HPDE6-E6E7 (cell line): ENCODE measurements at regions not wholly inside any gene's neighbourhood (a gene's known extent, or its start where the extent isn't known, plus 50 kb on each side); places are given as distances from the start of the nearest gene placed in this dataset.

Experiments used
- DNase-seq: peaks from one replicate; pipeline ENCODE4 v3.0.0; 2011; ENCODE audit warnings: missing footprints; ENCODE audit errors: extremely low spot score

DNA sequence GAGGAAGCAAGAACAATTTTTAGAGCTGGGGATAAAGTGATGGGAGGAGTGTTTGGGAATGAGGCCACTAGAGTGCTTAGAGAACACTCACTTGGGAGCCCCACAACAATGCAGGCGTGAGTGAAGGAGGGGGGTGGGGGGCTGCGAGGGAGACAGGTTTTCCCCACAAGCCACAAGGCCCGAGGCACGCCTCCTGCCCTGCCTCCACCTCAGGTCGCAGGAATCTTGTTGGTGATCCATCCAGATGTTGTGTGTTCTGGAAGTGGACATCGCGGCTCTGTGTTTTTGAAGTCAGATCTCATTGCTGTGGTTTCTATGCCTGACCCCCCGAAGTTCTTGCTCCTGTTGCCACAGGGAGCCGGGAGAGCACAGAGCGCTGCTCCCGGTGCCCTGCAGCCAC, 178.0 kb upstream of the BMPER start:
- no peak for DNase-seq

DNA sequence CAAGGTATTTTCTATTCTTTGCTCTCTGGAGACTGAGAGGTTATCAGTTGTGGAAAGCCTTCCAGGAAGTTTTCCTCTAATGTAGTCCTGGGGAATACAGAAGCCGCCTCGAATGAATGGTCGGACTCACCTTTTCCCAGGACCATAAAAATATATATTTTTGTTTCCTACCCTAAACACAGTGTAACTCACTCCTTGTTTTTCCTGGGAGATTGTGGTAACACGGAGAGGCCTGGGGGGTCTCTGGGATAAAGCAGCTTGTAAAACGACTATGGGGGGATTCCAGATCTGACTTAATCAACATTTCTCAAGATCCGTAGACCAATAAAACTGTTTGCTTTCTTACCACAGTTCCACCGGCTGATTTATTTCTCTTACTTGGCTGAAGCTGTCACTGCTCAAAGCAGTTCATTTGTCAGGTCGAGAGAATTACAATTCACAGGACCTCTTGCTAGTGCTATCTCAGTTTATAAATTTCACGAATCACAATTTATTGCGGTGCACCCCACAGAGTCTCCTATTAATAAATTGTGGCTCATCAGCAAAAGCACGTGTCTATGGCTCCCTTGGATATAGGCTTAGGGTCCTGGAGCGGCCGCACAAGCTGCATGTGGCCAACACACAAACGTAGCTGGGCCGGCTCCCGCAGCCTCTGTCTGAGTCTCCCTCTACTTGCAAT, 176.3 kb upstream of the BMPER start:
- no peak for DNase-seq

DNA sequence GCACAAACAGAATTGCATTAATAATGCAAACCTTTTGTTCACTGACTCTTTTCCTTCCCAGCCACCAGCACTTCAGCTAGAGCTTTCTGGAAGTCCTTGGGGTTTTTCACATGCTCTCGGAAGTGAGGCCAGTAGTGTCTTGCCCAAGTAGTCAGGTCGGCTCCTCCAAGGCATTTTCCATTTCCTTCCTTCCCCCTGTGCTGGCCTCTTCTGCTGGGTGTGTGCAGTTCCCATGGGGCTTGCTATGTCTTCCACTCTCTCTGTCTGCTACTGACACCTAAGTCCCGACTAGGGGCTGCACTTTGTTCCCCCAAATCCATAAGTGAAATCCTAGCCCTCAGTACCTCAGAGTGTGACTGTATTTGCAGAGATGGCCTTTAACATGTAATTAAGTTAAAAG, 175.6 kb upstream of the BMPER start:
- DNase-seq, result no peak

DNA sequence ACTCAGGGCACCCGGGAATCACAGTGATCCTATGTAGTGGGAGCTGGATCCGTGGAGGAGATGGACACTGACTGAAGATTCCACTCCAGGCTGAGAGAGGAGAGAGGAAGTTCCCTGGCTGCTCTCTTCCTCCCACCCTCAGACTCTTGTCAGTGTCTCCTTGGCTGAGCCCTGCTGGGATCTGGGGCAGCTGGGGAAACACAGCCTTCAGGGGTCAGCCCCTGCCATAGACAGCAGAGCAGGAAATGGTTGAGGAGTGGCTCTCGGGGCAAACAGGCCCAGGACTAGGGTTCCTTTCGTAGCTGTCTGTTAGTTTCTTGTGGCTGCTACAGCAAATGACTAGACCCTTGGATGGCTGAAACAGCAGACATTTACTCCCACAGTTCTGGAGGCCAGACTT, 174.4 kb upstream of the BMPER start:
- DNase-seq, result no peak

DNA sequence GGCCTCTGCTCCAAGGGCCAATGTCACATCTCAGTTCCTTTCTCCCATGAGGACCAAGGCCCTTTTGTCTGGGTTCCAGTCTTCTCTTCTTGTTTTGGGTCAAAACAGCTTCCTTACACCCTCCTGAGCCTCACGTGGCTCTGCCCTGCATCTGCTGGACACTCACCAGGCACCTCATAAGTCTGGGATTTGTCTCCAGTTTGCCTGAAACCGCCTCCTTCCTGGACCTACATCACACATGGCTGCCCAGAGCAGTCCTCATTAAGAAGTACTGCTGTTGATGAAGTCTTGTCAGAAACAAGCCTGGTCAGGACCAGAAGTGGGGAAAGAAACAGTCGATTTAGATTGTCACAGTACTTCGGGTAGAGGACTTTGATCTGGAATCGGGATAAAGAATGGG, 173.4 kb upstream of the BMPER start:
- no peak for DNase-seq

DNA sequence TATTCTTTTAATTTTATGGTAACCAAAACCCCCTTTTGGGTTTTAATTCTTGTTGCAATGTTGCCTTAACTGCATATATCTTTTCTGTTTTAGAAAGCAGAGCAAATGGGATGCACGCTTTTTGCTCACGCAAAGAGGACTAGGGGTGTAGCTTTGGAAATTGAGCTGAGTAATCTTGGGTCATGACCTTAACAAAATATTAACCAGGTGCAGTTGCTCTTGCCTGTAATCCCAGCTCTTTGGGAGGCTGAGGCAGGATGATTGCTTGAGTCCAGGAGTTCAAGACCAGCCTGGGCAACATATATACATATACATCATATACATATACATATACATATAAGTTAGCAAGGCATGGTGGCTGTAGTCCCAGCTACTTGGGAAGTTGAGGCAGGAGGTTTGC, 172.9 kb upstream of the BMPER start:
- DNase-seq, result no peak

DNA sequence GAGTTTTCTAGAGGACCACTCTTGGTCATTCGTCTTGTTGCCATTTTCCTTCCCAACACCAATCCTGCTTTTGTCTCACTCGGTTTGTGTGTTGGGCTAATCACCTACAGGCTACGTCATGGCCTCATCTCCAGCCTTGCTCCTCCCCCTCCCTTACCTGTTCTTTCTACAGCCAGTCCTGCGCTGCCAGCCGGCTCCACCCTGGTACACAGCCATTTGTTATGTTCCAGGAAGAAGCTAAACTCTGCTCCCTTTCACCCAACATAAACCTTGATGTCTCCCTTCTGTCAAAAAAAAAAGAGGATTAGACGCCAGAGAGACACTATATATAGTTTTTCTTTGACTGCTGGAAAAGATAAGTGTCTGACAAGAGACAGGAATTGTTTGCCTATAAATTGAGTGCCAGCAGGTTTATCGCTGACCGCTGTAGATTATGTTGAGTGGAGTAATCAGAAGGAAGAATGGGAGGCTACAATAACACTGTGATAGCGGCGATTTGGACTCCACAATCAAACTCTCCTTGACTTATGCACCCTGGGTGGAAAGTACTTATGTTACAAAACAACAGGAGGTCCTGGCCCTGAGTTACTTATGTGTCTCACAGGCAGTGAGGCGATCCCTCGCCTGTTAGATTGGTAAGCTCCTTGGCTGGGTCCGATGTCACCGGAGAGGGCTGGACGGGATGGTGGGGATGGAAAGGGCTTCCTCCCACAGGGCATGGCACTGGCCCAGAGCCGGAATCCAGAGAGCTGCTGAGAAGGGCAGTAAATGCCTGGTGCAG, 171.3 kb upstream of the BMPER start:
- no peak for DNase-seq

DNA sequence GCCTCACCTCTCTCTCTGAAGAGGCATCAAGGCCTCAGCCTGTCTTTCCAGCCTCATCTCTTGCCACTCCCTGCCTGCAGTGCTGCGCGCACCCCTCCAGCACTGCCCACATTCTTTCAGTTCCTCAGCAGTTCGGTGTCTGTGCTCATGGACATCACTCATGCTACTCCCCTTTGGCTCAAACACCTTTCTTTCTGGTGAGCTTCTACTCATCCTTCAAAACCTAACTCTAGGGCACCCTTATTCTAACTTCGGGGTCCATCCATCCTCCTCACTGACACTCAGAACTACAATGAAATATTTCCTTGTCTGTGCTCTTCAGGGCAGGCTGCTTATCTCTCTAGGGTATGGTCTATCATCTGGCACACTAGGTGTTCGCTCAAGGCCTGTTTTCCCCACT, 169.9 kb upstream of the BMPER start:
- no peak for DNase-seq

DNA sequence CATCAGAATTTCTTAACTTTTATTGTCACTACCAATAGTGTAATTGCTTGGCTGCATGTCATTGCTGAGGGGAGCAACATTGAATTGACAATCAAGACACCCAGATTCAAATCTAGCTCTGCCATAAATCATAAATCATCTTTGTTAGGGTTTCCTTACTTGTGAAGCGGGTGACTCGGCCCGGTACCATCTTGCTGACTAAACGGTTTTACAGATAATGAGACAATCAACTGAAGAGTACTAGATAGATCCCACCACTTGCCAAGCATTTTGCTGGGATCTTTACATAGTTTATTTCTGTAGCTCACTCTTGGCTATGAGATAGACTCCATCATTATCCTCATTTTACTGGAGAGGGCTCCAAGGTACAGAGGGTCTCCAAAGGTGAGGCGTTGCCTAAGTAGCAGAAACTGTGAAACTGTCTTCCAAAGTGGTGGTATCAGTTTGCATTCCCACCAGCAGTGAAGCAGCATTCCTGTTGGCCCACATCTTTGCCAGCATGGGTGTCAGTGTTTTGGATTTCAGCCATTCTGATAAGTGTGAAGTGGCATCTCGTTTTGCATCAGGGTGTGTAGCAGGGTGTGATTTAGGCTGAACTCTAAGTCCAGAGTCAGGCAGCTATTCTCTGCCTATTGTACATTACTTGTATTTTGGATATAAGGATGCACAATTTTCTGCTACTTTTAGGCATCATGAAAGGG, 168.7 kb upstream of the BMPER start:
- no peak for DNase-seq

DNA sequence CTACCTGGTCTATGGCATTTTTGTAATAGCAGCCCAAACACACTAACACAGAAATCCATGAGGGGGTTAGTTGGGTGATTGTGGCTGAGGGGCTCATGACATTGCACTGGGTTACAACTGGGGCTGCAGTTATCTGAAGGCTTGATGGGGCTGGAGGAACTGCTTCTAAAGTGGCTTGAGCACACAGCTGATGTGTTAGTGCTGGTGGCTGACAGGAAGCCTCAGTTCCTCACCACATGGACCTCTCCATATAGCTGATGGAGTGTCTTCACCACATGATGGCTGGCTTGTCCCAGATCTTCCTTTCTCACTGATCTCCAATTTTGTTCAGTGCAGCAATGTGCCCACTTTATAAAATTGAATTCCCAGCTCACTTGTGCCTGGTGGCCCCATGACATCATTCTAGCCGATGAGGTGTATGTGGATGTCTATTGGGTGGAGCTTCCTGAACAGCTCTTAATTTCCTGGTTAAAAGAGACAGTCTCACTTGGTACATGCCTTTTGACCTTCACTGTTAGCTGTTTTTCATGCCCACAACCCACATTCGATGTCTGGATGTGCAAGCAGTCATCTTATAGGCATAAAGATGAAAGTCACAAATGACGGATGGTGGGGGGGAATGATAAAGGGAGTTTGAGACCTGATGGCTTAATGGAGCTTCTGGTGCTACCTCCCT, 166.9 kb upstream of the BMPER start:
- no peak for DNase-seq

DNA sequence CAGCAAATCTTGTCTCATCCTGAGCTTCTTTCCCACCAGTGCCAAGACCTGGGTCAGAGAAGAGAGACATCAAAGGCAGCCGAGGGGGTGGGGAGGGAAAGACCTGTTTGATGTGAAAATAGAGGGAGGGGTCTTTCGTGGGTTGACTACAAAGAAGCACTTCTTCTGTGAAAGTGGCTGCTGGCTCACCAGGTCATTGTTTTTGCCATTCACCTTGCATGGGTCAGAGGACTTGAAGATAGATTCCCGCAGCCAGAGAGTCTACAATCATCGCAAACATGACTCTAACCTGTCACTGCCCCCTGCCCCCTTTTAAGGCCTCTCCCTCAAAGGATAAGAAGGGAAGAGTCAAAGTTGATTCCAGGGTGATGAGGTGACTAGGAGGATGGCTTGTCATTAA, 166.1 kb upstream of the BMPER start:
- DNase-seq, result no peak

DNA sequence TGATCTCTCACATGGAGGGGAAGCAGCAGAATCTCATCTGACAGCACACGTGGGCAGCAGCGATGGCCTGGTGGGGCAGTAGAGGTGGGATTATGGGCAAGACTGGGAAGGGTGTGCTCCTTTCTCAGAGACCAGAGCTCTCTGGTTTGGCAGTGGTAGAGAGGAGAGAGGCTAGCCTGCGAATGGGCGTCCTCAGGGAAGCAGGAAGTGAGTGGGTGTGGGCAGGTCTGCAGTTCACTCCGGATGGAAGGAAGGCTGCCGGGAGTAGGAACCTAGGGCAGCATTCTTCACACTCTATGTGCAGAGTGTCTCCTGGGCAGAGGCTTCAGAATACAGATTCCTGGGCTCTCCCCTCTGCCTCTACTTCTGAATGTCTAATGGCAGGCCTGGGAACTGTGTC, 162.8 kb upstream of the BMPER start:
- DNase-seq, result no peak

DNA sequence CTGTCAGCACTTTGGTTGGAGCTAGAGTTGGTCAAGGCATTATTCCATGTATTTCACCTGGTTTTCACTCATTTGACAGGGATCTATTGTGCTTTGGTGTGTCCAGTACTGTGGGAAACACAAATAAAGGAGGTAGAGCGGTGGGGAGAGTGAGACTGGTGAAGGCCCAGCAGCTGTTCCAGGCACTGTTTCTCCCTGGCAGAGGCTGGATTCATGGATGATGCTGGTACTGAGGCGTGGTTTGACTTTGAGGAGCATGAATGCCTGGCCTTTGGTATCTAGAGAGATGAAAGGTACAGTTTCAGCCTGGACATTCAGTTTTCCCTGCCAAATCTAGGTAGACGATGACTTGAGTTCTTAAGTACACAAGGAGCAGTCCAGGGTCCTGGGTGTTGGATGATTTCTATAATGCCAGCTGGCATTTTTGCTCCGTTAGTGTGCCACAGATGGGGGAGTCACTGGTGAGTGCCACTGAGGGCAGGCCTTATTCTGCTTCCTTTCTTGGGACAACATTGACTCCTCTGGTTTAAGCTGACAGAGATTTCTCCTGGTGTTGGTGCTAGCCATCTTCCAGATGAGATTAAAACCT, 162.2 kb upstream of the BMPER start:
- no peak for DNase-seq

DNA sequence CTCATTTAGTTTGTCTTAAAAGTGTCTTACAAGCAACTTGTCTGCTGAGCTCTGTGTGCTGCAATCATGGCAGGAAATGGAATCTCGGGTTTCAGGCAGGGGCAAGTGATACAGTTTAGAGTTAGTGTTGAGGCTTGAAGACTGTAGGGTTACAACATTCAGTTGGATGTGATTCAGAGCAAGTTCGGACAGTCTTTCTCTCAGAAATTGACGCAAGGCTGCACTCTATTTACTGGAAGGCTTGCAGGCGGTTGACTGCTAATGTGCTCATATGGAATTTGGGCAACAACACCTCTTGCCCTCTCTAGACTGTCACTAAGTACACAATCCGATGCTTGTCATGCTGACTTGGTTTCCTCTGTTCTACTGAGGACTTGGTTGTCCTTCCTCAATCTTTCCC, 161.7 kb upstream of the BMPER start:
- peak; percentile 66 for DNase-seq

DNA sequence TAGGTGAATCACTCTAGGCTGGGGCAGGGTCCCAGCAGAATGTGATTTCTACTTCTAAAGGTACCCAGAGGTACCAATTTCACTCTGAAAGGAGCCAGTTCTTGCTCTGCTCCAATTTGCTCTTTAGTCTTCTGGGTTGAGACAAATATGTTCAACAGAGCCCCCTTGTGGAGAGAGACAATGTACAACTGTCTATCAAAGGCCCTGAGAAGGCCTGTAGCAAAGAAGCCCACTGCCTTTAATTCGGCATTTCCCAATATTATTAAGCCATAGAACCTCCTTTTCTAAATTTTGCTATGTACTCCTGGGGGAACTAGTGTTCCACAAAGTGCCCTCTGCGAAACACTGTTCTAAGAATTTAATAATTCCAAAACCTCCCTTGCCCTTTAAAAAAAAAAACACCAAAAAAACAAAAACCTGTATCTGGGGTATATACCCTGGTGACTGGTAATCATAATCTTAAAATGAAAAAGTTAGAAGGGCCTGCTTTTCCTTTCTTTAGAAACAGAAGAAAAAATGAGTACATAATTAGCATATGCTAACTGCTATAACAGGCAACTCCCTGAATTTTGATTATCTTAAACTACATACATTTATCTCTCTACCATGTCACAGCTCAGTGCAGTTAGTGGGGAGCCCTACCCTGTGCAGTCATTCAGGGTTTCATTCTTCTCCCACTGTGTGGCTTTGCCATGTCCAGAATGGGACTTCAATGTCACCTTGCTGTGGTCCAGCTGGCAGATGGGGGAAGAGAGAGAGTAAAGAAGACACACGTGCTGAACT, 160.9 kb upstream of the BMPER start:
- DNase-seq, result no peak

DNA sequence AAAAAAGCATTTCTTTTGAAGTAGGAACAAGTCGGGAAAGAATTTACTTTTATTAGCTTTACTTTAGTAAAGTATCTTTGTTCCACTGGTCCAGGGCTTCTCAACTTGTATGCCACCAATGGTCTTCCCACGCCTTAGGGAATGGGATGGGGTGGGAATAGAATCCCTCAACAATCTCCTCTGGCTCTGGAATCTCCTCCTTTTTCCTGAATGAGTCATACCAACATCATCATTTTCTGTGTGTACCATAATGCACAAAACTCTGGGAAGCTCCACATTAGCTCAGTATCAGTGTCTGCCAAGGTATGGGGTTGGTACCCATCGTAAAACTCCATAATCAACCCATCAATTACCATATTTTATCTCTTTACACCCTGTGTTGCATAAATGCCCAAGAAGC, 159.4 kb upstream of the BMPER start:
- no peak for DNase-seq

DNA sequence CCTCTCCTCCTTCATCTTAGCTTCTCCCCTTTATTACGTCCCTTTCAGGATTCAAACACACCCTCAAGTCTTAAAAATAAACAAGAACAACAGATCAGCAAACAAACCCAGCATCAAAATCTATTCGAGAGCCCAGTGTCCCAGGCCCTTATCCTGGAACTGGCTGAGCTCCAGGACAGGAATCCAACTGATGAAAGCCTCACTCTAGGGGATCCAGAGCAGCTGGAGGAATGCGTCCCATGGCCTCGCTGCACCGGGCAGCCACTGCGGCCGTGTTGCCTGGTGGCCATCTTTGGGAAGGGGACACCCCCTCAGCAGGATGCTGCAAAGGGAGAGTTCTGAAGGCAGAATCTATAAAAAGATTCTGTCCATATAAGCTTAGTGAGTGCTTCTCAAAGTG, 156.5 kb upstream of the BMPER start:
- DNase-seq, result no peak

DNA sequence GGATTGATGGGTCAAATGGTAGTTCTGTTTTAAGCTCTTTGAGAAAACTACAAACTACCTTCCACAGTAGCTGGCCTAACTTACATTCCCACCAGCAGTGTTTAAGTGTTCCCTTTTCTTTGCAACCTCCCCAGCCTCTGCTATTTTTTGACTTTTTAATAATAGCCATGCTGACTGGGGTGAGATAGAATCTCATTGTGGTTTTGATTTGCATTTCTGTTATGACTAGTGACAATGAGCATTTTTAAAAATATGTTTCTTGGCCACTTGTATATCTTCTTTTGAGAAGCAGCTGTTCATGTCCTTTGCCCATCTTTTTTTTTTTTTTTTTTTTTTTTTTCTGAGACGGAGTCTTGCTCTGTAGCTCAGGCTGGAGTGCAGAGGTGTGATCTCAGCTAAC, 155.2 kb upstream of the BMPER start:
- DNase-seq, result no peak

DNA sequence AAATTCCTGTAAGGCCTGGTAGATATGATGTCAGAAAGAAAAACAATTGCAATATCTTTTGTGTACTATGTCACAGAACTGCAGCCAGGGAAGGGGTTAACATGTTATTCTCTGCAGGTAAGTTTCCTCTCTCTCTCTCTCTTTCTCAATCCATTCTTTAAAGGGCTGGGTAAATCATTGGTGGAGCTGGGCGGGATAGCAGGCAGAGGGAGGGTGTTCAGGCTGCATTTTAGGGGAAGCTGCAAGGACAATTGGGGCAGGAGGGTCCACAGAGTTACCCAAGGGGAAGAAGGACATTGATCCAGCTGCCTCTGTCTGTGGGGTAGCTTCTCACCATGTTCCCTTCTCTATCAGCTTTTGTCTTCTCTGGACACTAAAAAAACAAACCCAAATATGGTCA, 153.9 kb upstream of the BMPER start:
- no peak for DNase-seq

DNA sequence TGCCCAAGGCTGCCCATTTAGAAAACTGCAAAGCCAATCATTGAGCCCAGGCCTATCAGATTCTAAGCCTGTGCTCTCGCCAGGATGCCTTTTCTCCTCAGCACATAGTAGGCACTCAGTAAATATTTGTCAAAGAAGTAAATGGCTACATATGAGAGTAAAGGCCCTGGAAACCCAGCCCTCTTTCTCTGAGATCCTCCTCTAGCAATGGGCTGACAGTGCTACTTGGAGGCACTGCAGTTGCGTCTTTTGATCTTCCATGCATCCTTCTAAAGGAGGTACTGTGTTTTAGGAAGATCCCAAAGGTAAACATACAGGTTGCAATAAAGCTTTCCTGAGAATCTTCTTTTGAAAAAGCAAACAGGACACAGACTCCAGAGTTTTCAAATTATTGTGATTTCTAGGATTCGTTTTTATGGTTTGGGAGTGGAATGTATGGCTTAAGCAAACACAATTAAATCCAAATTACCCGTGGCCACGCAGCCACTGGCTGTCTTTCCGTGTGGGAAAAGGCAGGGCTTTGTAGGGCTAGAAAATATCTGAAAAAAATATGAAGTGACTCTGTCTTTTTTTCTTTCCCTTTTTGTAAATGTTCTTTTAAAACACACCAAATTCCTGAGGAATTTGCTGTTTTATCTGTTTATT, 151.3 kb upstream of the BMPER start:
- DNase-seq, result no peak
